Suprapubic skin (tissue), 4 donors: ENCODE measurements at regions not wholly inside any gene's neighbourhood (a gene's known extent, or its start where the extent isn't known, plus 50 kb on each side); places are given as distances from the start of the nearest gene placed in this dataset.

ENCODE experiments used
- DNase-seq, 2 donors: peaks; one replicate each; pipeline ENCODE4 v3.0.0-alpha.2; 2019; ENCODE audit warnings: low spot score in 2 of 2
- H3K27ac ChIP-seq: fragments of 200-600 bp; sonication (generic); one replicate; pipeline ENCODE4 v1.5.1; 2019
- H3K27me3 ChIP-seq: fragments of 200-600 bp; sonication (generic); one replicate; pipeline ENCODE4 v1.5.1; 2019
- H3K36me3 ChIP-seq: fragments of 200-600 bp; sonication (generic); one replicate; pipeline ENCODE4 v1.5.1; 2019
- H3K4me1 ChIP-seq: fragments of 200-600 bp; sonication (generic); one replicate; pipeline ENCODE4 v1.5.1; 2019
- H3K4me3 ChIP-seq: fragments of 200-600 bp; sonication (generic); one replicate; pipeline ENCODE4 v1.5.1; 2019; ENCODE audit warnings: mild to moderate bottlenecking
- H3K9me3 ChIP-seq: fragments of 200-600 bp; sonication (generic); one replicate; pipeline ENCODE4 v1.5.1; 2019
- EP300 ChIP-seq: sonication (generic); formaldehyde crosslinking; IDR thresholded peaks from one replicate; pipeline ENCODE4 v1.6.1; 2017; ENCODE audit warnings: antibody characterized with exemption
- POLR2A ChIP-seq, 2 donors: fragments of 450-650 bp; IDR thresholded peaks; one replicate each; pipeline ENCODE4 v1.6.1; 2017; ENCODE audit warnings: antibody characterized with exemption in 2 of 2, mild to moderate bottlenecking in 2 of 2, moderate library complexity in 2 of 2
- POLR2AphosphoS5 ChIP-seq, 3 donors: sonication (generic); formaldehyde crosslinking; IDR thresholded peaks; one replicate each; pipeline ENCODE4 v1.6.1; 2017; ENCODE audit warnings: antibody characterized with exemption in 3 of 3
- WGBS: methylation state at CpG from one replicate; pipeline ENCODE4 v1.1.5; 2018; 5-methylcytosine and 5-hydroxymethylcytosine counted together
- TF ChIP-seq, protein P1 (sequence below), 2 donors: fragments of 200-600 bp in 1 of 2; fragments of 450-650 bp in 1 of 2; sonication (generic) in 1 of 2; IDR thresholded peaks; one replicate each; pipeline ENCODE4 v1.5.1; 2016 to 2019; ENCODE audit warnings: antibody characterized with exemption in 2 of 2, mild to moderate bottlenecking in 1 of 2, moderate library complexity in 1 of 2

DNA sequence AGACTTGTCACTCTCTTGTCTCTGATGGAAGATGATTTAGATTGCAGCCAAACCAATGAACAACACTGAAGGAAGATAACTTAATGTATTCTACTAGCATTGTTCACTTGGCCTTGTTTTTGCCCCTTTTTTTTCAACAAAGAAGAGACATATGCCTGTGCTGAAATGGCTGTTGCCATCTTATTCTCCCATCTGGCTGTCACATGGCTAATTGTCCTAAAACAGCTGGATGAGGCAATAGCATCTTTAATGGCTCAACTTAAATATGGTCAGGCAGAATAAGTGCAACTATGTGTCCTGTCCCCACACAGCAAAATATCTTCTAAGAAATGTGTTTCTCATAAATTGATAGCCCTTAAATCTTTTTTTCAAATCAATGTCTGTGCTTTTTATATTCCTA lies 576.9 kb downstream of the TUSC7 start:
- Histone ChIP-seq H3K27ac (no peak overlapping the region), H3K4me3 (no peak overlapping the region), H3K27me3 (no peaks in the 10 kb centered on the region), H3K36me3 (no peaks in the 10 kb centered on the region), H3K4me1 (no peaks in the 10 kb centered on the region), H3K9me3 (no peaks in the 10 kb centered on the region)
- DNase-seq = no peak
- TF ChIP-seq, protein P1, sequence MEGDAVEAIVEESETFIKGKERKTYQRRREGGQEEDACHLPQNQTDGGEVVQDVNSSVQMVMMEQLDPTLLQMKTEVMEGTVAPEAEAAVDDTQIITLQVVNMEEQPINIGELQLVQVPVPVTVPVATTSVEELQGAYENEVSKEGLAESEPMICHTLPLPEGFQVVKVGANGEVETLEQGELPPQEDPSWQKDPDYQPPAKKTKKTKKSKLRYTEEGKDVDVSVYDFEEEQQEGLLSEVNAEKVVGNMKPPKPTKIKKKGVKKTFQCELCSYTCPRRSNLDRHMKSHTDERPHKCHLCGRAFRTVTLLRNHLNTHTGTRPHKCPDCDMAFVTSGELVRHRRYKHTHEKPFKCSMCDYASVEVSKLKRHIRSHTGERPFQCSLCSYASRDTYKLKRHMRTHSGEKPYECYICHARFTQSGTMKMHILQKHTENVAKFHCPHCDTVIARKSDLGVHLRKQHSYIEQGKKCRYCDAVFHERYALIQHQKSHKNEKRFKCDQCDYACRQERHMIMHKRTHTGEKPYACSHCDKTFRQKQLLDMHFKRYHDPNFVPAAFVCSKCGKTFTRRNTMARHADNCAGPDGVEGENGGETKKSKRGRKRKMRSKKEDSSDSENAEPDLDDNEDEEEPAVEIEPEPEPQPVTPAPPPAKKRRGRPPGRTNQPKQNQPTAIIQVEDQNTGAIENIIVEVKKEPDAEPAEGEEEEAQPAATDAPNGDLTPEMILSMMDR (IDR thresholded peaks at IDR 0.05) = no peak
- TF ChIP-seq EP300 (no peak), POLR2AphosphoS5 (IDR thresholded peaks at IDR 0.05) (no peak), POLR2A (IDR thresholded peaks at IDR 0.05) (no peak)

DNA sequence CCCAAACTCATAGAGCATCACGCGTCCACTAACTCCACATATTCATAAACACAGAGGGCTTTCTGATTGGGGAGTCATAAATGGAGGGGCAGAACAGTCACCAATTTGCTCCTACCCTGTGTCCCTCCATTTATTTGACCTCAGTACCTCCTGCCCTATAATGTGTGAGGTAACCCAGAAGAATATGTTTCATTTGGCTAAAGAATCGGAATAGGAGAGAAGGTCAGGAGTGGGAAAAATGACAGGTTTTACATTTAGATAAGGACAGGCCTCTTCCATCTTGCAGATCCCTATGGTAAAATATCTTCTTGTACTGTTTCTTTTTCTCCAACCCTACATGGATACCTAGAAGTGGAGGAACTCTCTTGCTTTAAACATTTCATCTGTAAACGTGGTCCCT lies 578.0 kb downstream of the TUSC7 start:
- H3K9me3 ChIP-seq = no peaks in the 10 kb centered on the region
- H3K27me3 ChIP-seq = no peaks in the 10 kb centered on the region
- H3K27ac ChIP-seq = no peak overlapping the region
- H3K36me3 ChIP-seq = no peaks in the 10 kb centered on the region
- no peaks in the 10 kb centered on the region for H3K4me1 ChIP-seq
- DNase-seq = no peak
- TF ChIP-seq, protein P1 (IDR thresholded peaks at IDR 0.05) = no peak
- TF ChIP-seq POLR2A (IDR thresholded peaks at IDR 0.05) (no peak), POLR2AphosphoS5 (IDR thresholded peaks at IDR 0.05) (no peak), EP300 (no peak)
- H3K4me3 ChIP-seq = no peak overlapping the region
- 71% methylated on average over 4 of the region's 4 CpGs for WGBS

DNA sequence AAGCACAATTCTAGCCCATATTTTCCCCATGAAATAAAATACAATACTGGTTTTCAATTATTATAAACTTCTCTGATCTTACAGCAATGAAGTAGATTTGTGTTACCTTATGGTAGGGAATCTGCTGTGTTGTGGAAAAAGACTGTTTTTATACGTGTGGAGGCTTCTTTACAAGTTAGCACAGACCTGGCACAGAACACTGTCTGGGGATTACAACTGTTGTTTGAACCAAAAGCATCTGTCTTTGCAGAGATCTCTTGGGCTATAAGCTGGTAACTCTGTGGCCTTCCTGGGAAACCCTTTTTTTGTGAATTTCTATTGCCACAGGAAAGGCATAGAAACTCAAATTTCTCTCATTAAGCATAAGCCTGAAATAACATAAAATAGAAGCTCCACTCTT lies 581.9 kb downstream of the TUSC7 start:
- no peaks in the 10 kb centered on the region for H3K9me3 ChIP-seq
- no peaks in the 10 kb centered on the region for H3K36me3 ChIP-seq
- 37% methylated on average over 1 of the region's 1 CpG for WGBS
- H3K4me1 ChIP-seq = no peaks in the 10 kb centered on the region
- H3K4me3 ChIP-seq = no peak overlapping the region
- TF ChIP-seq POLR2AphosphoS5 (IDR thresholded peaks at IDR 0.05) (no peak), POLR2A (IDR thresholded peaks at IDR 0.05) (no peak), EP300 (no peak)
- TF ChIP-seq, protein P1 (IDR thresholded peaks at IDR 0.05) = no peak
- no peak for DNase-seq
- no peaks in the 10 kb centered on the region for H3K27me3 ChIP-seq
- H3K27ac ChIP-seq = no peak overlapping the region

DNA sequence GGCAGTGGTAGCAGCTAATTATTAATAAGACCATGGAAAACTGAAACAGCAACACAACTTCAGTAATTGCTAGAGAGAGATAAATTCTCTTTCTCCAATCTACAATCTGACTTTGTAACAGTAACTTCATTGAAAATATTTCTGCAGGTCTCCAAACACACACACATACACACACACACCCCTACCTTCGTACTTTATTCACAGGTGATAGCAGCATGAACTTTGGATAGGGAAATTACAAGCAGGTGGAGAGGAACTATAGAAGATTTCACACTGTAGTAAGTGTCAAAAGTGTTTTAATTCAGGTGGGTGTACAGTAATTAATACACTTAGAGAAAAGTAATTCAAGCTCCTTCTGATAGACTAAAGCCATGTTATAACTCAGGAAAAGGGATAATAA lies 587.5 kb downstream of the TUSC7 start:
- Histone ChIP-seq H3K9me3 (no peaks in the 10 kb centered on the region), H3K4me3 (no peak overlapping the region), H3K27me3 (no peaks in the 10 kb centered on the region), H3K4me1 (no peaks in the 10 kb centered on the region), H3K27ac (no peak overlapping the region), H3K36me3 (no peaks in the 10 kb centered on the region)
- TF ChIP-seq, protein P1 (IDR thresholded peaks at IDR 0.05) = no peak
- TF ChIP-seq EP300 (no peak), POLR2A (IDR thresholded peaks at IDR 0.05) (no peak), POLR2AphosphoS5 (IDR thresholded peaks at IDR 0.05) (no peak)
- 65% methylated on average over 1 of the region's 1 CpG for WGBS
- DNase-seq = no peak

DNA sequence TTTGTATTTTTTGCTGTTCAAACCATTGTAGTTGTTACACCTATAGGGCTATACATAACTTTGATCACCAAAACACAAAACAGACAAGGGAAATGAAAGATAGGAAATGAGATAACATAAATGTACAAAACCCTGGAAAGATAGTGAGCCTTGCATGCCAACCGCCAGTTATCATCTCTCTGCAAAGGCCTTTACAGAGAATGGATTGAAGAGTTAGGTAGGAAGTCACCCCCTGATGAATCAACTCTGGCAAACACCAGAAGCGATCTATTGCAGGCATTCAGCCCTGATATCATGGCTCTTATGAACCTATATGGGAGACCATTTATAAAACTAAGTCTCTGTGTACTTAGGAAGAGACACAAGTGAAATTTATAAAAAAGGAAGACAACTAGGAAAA lies 588.0 kb downstream of the TUSC7 start:
- H3K27ac ChIP-seq = no peak overlapping the region
- TF ChIP-seq POLR2A (IDR thresholded peaks at IDR 0.05) = no peak
- no peak for TF ChIP-seq POLR2AphosphoS5 (IDR thresholded peaks at IDR 0.05)
- TF ChIP-seq, protein P1 (IDR thresholded peaks at IDR 0.05) = no peak
- TF ChIP-seq EP300 = no peak
- DNase-seq = no peak
- no peaks in the 10 kb centered on the region for H3K4me1 ChIP-seq
- H3K27me3 ChIP-seq = no peaks in the 10 kb centered on the region
- H3K9me3 ChIP-seq = no peaks in the 10 kb centered on the region
- WGBS = 90% methylated on average over 2 of the region's 2 CpGs
- no peak overlapping the region for H3K4me3 ChIP-seq
- no peaks in the 10 kb centered on the region for H3K36me3 ChIP-seq
